ENCODE measurements at regions not wholly inside any gene's neighbourhood (a gene's known extent, or its start where the extent isn't known, plus 50 kb on each side); places are given as distances from the start of the nearest gene placed in this dataset.
"Not testable (repeated sequence)": the region's sequence is repeated elsewhere in the genome, so short reads cannot be mapped to it uniquely, and the experiment has no call there.

- DNase-seq (ENCODE audit: low spot score): not testable (repeated sequence)
Observed at GRCh38 chr5:122669709-122670108, 105.2 kb upstream of the SNX2 start.

GRCh38 chr5:122673343-122673742 is 101.5 kb upstream of the SNX2 start:
- DNase-seq (ENCODE audit: low spot score): peak; percentile 79

- DNase-seq (ENCODE audit: low spot score): no peak
Observed at GRCh38 chr5:122674385-122674784, 100.5 kb upstream of the SNX2 start.

GRCh38 chr5:122680623-122681350 is 94.1 kb upstream of the SNX2 start:
- DNase-seq (ENCODE audit: low spot score): no peak

- DNase-seq (ENCODE audit: low spot score): no peak
Observed at GRCh38 chr5:122683631-122684030, 91.2 kb upstream of the SNX2 start.

GRCh38 chr5:122690266-122690665 is 84.6 kb upstream of the SNX2 start:
- DNase-seq (ENCODE audit: low spot score): no peak

- no peak for DNase-seq (ENCODE audit: low spot score)
Observed at GRCh38 chr5:122691931-122692330, 82.9 kb upstream of the SNX2 start.

- DNase-seq (ENCODE audit: low spot score): no peak
Observed at GRCh38 chr5:122693963-122694362, 80.9 kb upstream of the SNX2 start.

- no peak for DNase-seq (ENCODE audit: low spot score)
Observed at GRCh38 chr5:122694884-122695283, 80.0 kb upstream of the SNX2 start.

- DNase-seq (ENCODE audit: low spot score): not testable (repeated sequence)
Observed at GRCh38 chr5:122696735-122697134, 78.1 kb upstream of the SNX2 start.

- DNase-seq (ENCODE audit: low spot score): no peak
Observed at GRCh38 chr5:122697191-122697590, 77.7 kb upstream of the SNX2 start.

- no peak for DNase-seq (ENCODE audit: low spot score)
Observed at GRCh38 chr5:122699201-122699600, 75.7 kb upstream of the SNX2 start.

- DNase-seq (ENCODE audit: low spot score): no peak
Observed at GRCh38 chr5:122701640-122702523, 73.0 kb upstream of the SNX2 start.

- DNase-seq (ENCODE audit: low spot score): no peak
Observed at GRCh38 chr5:122702524-122702875, 72.4 kb upstream of the SNX2 start.

- no peak for DNase-seq (ENCODE audit: low spot score)
Observed at GRCh38 chr5:122703203-122703602, 71.7 kb upstream of the SNX2 start.

- peak; percentile 52 for DNase-seq (ENCODE audit: low spot score)
Observed at GRCh38 chr5:122704247-122705036, 70.4 kb upstream of the SNX2 start.

- no peak for DNase-seq (ENCODE audit: low spot score)
Observed at GRCh38 chr5:122705851-122706250, 69.0 kb upstream of the SNX2 start.

- DNase-seq (ENCODE audit: low spot score): peak; percentile 4
Observed at GRCh38 chr5:122707796-122708195, 67.1 kb upstream of the SNX2 start.

- DNase-seq (ENCODE audit: low spot score): no peak
Observed at GRCh38 chr5:122713041-122713440, 61.8 kb upstream of the SNX2 start.

GRCh38 chr5:122715095-122715494 is 59.8 kb upstream of the SNX2 start:
- DNase-seq (ENCODE audit: low spot score): peak; percentile 38

- DNase-seq (ENCODE audit: low spot score): no peak
Observed at GRCh38 chr5:122718611-122719010, 56.3 kb upstream of the SNX2 start.

GRCh38 chr5:122719991-122720746 is 54.7 kb upstream of the SNX2 start:
- DNase-seq (ENCODE audit: low spot score): no peak

Data from AG08395 (cell line).